ENCODE measurements at regions not wholly inside any gene's neighbourhood (a gene's known extent, or its start where the extent isn't known, plus 50 kb on each side); places are given as distances from the start of the nearest gene placed in this dataset.

GRCh38 chr17:70825321-70826125 lies 656.2 kb downstream of the KCNJ2 start:
- ATAC-seq: no peak
- no peak overlapping the region for H3K4me3 Mint-ChIP-seq
- H3K9me3 Mint-ChIP-seq: peaks cover 21% of the 10 kb centered on the region
- H3K27me3 Mint-ChIP-seq: no peaks in the 10 kb centered on the region
- no peaks in the 10 kb centered on the region for H3K36me3 Mint-ChIP-seq (ENCODE audit: low read depth)
- H3K27ac Mint-ChIP-seq: no peak overlapping the region
- no peaks in the 10 kb centered on the region for H3K4me1 Mint-ChIP-seq
- no peak for DNase-seq

DNA sequence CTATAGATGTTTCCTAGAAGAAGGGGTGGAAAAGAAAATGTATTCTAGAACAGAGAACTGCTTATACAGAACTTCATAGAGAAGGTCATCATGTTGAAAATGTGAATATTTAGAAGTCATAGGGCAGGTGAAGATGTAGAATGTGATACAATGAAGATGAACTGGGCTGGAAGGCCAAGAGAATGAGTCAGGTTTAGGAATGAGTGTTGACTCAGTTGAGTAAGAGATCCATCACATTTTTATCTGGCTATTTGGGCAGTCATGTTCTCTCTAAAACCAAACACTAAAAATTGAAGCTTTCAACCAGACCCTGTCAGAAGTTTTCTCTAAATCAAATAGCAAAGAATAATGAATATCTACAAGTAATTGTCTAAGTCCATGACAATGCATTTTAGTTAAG lies 660.5 kb downstream of the KCNJ2 start:
- Mint-ChIP-seq H3K27ac (no peak overlapping the region), H3K27me3 (peaks cover 2% of the 10 kb centered on the region), H3K9me3 (peaks cover 6% of the 10 kb centered on the region), H3K36me3 (ENCODE audit: low read depth) (no peaks in the 10 kb centered on the region), H3K4me1 (no peaks in the 10 kb centered on the region), H3K4me3 (no peak overlapping the region)
- DNase-seq (no peak), ATAC-seq (no peak)

DNA sequence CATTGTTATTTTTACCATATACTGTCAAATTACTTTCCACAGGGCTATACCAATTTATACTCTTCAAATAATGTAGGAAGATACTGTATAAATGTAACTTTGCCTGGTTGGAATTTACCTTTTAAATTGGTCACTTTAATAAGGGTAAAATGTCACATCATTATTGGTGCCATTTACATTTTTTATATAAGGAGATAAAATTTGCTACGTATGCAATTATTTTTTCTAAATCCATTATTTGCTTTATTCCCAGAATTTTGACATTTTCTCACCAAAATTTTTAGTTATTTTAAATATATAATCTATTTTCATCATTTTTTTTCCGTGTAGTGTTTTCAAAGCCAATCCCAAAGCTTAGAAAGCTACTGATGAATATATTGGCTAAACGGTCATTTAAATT lies 664.7 kb downstream of the KCNJ2 start:
- Mint-ChIP-seq H3K9me3 (no peaks in the 10 kb centered on the region), H3K36me3 (ENCODE audit: low read depth) (no peaks in the 10 kb centered on the region), H3K4me3 (no peak overlapping the region), H3K27ac (no peak overlapping the region), H3K27me3 (peaks cover 2% of the 10 kb centered on the region), H3K4me1 (no peaks in the 10 kb centered on the region)
- DNase-seq (no peak), ATAC-seq (no peak)

DNA sequence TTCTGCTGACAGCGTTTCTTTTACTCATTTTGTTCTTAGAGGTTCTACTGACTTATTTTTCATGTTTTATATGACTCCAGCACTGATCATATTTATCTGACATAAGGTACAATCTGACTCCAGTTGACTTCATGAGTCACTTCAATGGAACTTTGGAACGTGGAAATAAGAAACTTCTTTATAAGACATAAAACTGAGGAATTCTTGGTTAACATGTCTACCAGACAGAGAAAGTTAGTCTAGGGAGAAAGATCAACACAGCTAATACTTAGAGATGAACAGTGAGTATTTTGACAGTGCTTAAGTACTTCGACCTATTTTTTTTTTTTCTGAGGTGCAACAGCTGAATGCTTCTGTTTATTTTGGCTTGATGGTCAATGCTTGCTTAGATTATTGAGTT lies 679.5 kb downstream of the KCNJ2 start:
- Mint-ChIP-seq H3K36me3 (ENCODE audit: low read depth) (no peaks in the 10 kb centered on the region), H3K27ac (no peak overlapping the region), H3K4me3 (no peak overlapping the region), H3K27me3 (no peaks in the 10 kb centered on the region), H3K9me3 (peaks cover 4% of the 10 kb centered on the region), H3K4me1 (no peaks in the 10 kb centered on the region)
- DNase-seq: no peak
- ATAC-seq: no peak

DNA sequence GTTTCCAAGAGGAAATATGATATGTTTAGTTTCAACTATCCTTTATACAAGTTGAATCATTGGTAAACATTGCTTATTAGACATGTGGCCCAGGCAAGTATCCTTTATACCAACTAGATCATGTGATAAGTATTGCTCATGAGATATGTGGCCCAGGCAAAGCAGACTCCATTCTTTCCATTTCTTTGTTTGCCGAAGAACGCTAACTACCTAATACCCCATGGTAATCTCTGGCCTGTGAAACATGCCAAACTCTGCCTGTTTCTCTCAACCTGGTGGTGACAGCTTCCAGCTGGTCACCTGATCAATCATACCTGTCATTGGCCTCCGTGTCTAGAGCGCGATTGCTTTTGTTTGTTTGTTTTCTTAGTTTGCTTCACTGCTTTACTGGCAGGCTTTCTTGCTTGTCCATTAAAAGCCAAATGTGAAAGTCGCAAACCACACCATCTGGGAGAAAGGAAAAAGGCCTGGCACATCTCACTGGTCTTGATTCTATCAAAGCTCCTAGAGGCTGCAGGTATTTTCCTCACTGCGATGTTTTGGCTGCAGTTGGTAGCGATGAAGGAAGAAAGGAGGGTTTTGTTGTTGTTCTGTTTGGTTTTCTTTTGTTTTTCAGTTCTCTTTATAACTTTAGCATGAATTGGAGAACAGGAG lies 686.2 kb downstream of the KCNJ2 start:
- no peak for ATAC-seq
- Mint-ChIP-seq H3K36me3 (ENCODE audit: low read depth) (no peaks in the 10 kb centered on the region), H3K27ac (no peak overlapping the region), H3K4me3 (no peak overlapping the region), H3K4me1 (no peaks in the 10 kb centered on the region), H3K9me3 (no peaks in the 10 kb centered on the region), H3K27me3 (peaks cover 1% of the 10 kb centered on the region)
- no peak for DNase-seq

GRCh38 chr17:70857351-70857750 lies 688.0 kb downstream of the KCNJ2 start:
- no peak for DNase-seq
- H3K4me3 Mint-ChIP-seq: no peak overlapping the region
- peaks cover 1% of the 10 kb centered on the region for H3K27me3 Mint-ChIP-seq
- ATAC-seq: no peak
- H3K36me3 Mint-ChIP-seq (ENCODE audit: low read depth): no peaks in the 10 kb centered on the region
- no peaks in the 10 kb centered on the region for H3K4me1 Mint-ChIP-seq
- no peaks in the 10 kb centered on the region for H3K9me3 Mint-ChIP-seq
- no peak overlapping the region for H3K27ac Mint-ChIP-seq

- ATAC-seq (no peak), DNase-seq (no peak)
- H3K36me3 Mint-ChIP-seq (ENCODE audit: low read depth): no peaks in the 10 kb centered on the region
- H3K4me1 Mint-ChIP-seq: no peaks in the 10 kb centered on the region
- H3K27ac Mint-ChIP-seq: no peak overlapping the region
- H3K9me3 Mint-ChIP-seq: peaks cover 3% of the 10 kb centered on the region
- no peak overlapping the region for H3K4me3 Mint-ChIP-seq
- H3K27me3 Mint-ChIP-seq: peaks cover 1% of the 10 kb centered on the region
Observed at GRCh38 chr17:70859829-70860228, 690.5 kb downstream of the KCNJ2 start.

DNA sequence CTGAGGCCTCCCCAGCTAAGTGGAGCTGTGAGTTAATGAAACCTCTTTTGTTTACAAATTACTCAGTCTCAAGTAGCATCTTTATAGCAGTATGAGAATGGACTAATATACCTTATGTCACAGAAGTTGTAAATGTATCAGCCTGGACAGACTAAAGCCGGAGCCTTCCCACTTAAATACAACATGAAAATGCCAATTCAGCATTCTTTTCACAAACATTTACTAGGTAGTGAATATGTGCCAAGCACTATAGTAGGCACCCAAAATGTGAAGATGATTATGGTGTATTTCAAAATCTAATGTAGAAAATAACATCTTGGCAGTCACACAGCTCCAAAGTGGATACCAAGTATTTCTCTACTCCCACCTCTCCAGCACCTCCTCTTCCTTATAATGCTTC lies 693.0 kb downstream of the KCNJ2 start:
- no peak overlapping the region for H3K27ac Mint-ChIP-seq

DNA sequence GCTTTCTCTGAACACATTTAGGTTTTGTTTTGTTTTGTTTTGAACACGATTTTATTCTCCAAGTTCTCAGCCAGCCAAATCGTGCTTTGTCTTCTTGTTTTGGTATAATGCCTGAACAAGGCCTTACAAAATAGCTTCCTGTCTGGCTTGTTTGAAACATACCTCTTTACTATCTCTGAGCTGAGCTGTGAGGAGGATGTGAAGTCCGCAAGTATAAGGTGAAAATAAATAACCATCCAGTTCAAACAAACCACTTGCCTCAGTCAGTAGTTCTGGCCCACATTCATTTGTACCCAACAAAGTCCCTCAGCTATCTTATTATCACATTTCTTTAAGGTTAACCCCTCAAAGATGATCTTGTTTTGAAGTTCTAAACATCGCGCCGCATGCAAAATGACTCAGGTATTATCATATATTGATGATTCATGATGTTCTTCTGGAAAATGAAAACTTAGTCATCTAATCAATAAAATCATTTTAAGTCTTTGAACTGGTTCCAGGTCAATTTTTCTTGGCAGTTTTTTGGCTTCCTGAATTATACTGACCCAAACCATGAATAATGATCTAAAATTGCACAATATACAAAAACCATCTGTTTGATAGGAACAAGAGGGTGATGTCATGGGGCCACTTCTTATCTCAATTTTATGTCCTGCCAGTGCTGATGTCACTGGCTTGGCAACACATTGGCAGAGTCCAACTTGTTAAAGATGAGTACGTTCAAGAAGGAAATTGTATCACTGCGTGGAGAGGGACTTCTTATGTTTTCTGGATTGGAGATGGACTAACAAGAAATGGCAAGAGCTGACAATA lies 694.3 kb downstream of the KCNJ2 start:
- Mint-ChIP-seq H3K36me3 (ENCODE audit: low read depth) (no peaks in the 10 kb centered on the region), H3K27ac (no peak overlapping the region), H3K9me3 (peaks cover 3% of the 10 kb centered on the region), H3K4me1 (no peaks in the 10 kb centered on the region), H3K4me3 (no peak overlapping the region), H3K27me3 (no peaks in the 10 kb centered on the region)
- ATAC-seq (no peak), DNase-seq (no peak)

More for the DNA sequence above, 693.0 kb downstream of the KCNJ2 start:
- H3K4me3 Mint-ChIP-seq: no peak overlapping the region
- H3K27me3 Mint-ChIP-seq: peaks cover 1% of the 10 kb centered on the region
- no peak for DNase-seq
- ATAC-seq: no peak
- H3K4me1 Mint-ChIP-seq: no peaks in the 10 kb centered on the region
- no peaks in the 10 kb centered on the region for H3K36me3 Mint-ChIP-seq (ENCODE audit: low read depth)
- H3K9me3 Mint-ChIP-seq: peaks cover 3% of the 10 kb centered on the region

DNA sequence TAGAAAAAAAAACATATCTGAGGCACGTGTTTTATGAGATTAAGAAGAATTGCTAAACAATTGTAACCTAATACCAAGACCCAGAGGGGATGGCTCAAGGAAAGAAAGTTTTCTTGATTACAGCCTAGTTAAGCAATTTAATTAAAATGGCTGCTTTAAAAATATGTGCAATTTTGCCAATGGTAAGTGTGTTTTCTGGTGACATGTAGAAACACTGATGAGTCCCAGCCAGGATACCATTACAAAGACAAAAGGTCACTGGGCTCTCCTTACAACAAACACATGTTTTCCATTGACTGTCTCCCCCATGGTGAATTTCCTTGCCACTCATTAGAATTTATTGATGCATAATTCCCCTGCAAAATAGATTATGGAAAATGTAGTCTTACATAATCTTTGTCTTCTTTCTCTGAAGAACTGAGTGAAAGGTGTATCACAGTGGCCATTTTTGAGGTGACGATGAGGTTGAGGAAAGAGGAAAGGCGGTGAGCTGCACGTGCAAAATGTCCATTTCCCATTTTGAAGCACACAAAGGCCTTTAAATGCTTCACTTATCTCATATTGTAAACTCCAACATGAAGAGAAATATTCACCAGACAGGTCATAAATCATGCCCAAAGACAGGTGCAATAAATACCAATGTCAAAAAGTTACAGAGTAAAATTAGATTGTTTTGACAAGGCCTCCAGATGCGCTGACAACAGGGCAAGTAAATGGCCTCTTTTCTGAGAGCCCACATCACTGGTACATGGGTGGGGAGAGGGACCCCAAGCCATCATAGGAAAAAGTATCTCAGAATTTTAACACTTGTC lies 696.9 kb downstream of the KCNJ2 start:
- no peak for ATAC-seq
- Mint-ChIP-seq H3K4me1 (no peaks in the 10 kb centered on the region), H3K4me3 (no peak overlapping the region), H3K9me3 (peaks cover 3% of the 10 kb centered on the region), H3K27me3 (no peaks in the 10 kb centered on the region), H3K27ac (no peak overlapping the region), H3K36me3 (ENCODE audit: low read depth) (no peaks in the 10 kb centered on the region)
- DNase-seq: no peak

DNA sequence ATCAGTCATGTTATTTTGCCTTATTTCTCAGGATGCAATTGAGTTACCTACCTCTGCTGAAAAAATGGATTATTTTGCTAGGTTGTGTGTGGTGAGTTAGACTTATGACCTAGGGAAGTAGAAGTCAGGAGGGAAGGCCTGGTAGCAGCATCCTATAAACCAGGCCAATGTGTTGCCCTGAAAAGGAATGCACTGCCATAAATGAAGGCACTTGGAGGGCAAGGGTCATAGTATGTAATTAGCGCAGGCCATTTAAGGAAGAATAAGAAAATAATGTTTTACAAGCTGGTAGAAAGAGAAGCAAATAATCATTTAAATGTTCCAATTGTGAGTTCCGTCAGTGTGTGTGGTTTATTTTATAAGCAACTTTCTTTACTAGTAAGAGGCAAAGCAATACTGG lies 698.8 kb downstream of the KCNJ2 start:
- Mint-ChIP-seq H3K36me3 (ENCODE audit: low read depth) (no peaks in the 10 kb centered on the region), H3K27ac (no peak overlapping the region), H3K27me3 (no peaks in the 10 kb centered on the region), H3K9me3 (peaks cover 3% of the 10 kb centered on the region), H3K4me1 (no peaks in the 10 kb centered on the region), H3K4me3 (no peak overlapping the region)
- DNase-seq: no peak
- no peak for ATAC-seq

DNA sequence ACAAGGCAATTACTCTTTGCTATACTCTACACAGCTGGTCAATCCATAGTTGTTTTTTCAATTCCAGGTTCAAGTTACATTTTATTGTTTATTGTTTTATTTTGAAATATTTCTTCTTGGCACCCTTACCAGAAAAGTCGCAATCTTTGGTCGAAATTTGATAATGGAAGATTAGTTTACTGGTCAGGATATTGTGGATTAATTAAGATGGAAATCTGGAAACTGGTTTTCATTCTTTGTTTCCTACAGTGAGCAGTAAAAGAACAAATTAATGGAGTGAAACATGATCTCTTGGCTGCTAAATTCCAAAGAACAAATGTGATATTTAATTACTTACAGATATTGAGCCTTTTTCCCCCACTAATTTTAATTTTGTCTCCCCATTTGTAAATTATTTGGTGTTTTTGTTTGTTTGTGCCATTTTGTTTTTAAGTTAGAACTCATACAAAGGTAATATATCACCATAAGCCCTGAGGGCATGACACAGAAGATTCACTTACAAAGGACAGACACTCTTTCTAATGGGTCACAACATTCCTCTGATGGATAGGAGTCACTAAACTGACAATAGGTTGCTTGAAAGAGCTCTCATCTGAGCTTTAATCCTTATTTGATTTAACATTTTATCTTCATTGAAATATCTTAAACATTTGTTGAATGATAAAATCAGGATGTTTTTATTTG lies 700.2 kb downstream of the KCNJ2 start:
- no peaks in the 10 kb centered on the region for H3K4me1 Mint-ChIP-seq
- H3K27ac Mint-ChIP-seq: no peak overlapping the region
- no peak overlapping the region for H3K4me3 Mint-ChIP-seq
- H3K27me3 Mint-ChIP-seq: no peaks in the 10 kb centered on the region
- no peaks in the 10 kb centered on the region for H3K36me3 Mint-ChIP-seq (ENCODE audit: low read depth)
- DNase-seq (no peak), ATAC-seq (no peak)
- H3K9me3 Mint-ChIP-seq: peaks cover under 1% of the 10 kb centered on the region

- ATAC-seq: no peak
- no peak overlapping the region for H3K27ac Mint-ChIP-seq
- no peak for DNase-seq
- no peaks in the 10 kb centered on the region for H3K4me1 Mint-ChIP-seq
- no peak overlapping the region for H3K4me3 Mint-ChIP-seq
- no peaks in the 10 kb centered on the region for H3K9me3 Mint-ChIP-seq
- H3K27me3 Mint-ChIP-seq: no peaks in the 10 kb centered on the region
- H3K36me3 Mint-ChIP-seq (ENCODE audit: low read depth): no peaks in the 10 kb centered on the region
Observed at GRCh38 chr17:70871180-70871818, 702.0 kb downstream of the KCNJ2 start.

Measured in activated naive CD8-positive, alpha-beta T cell treated with anti-CD3 and anti-CD28 coated beads, Interleukin-2, amount 50 U/mL, for 24 hours (primary cell).